NB4 (cell line): ENCODE measurements at regions not wholly inside any gene's neighbourhood (a gene's known extent, or its start where the extent isn't known, plus 50 kb on each side); places are given as distances from the start of the nearest gene placed in this dataset.

ENCODE experiments used
- TF ChIP-seq, protein P1 (sequence below): IDR thresholded peaks from one replicate; pipeline ENCODE4 v1.5.1; 2012; ENCODE audit warnings: low read depth, low read length
- TF ChIP-seq, protein P2 (sequence below): IDR thresholded peaks from 2 replicates; pipeline ENCODE4 v1.6.1; 2011; ENCODE audit warnings: low read depth, low read length

DNA sequence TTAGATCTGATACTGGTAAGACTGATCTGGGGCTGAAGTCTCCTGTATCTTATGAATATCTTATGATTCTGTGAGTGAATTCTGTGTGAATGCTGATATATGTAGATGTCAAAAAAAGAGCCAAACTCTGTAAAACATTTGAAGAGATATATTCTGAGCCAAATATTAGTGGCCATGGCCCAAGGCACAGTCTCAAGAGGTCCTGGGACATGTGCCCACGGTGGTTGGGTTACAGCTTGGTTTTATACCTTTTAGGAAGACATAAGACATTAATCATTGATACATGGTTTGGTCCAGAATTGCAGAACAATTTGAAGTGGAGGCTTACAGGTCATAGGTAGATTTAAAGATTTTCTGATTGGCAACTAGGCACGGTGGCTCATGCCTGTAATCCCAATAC lies 118.3 kb downstream of the KCNK1 start:
- TF ChIP-seq, protein P1, sequence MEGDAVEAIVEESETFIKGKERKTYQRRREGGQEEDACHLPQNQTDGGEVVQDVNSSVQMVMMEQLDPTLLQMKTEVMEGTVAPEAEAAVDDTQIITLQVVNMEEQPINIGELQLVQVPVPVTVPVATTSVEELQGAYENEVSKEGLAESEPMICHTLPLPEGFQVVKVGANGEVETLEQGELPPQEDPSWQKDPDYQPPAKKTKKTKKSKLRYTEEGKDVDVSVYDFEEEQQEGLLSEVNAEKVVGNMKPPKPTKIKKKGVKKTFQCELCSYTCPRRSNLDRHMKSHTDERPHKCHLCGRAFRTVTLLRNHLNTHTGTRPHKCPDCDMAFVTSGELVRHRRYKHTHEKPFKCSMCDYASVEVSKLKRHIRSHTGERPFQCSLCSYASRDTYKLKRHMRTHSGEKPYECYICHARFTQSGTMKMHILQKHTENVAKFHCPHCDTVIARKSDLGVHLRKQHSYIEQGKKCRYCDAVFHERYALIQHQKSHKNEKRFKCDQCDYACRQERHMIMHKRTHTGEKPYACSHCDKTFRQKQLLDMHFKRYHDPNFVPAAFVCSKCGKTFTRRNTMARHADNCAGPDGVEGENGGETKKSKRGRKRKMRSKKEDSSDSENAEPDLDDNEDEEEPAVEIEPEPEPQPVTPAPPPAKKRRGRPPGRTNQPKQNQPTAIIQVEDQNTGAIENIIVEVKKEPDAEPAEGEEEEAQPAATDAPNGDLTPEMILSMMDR = no peak
- TF ChIP-seq, protein P2, sequence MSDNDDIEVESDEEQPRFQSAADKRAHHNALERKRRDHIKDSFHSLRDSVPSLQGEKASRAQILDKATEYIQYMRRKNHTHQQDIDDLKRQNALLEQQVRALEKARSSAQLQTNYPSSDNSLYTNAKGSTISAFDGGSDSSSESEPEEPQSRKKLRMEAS = no peak
